ENCODE measurements at regions not wholly inside any gene's neighbourhood (a gene's known extent, or its start where the extent isn't known, plus 50 kb on each side); places are given as distances from the start of the nearest gene placed in this dataset.

DNA sequence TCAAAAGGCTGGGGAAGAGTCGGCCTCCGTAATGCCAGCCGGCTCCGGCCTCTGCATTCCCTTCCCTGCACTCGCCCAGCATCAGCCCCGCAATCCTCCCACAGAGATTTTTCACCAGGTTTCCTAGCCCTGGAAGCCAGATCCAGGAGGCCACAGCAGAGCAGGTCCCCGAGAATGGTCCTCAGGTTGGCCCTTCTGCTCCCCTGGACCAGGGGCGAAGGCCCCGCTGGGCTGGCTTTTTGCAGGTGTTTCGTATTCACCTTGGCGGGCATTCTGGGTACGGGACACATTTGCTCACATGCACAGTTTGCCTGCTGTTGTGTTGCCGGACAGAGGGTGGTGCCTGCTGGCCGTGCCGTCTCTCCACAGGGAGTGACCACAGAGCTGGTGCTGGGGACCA lies 309.5 kb downstream of the NDUFA10 start:
- TF ChIP-seq, protein P1, sequence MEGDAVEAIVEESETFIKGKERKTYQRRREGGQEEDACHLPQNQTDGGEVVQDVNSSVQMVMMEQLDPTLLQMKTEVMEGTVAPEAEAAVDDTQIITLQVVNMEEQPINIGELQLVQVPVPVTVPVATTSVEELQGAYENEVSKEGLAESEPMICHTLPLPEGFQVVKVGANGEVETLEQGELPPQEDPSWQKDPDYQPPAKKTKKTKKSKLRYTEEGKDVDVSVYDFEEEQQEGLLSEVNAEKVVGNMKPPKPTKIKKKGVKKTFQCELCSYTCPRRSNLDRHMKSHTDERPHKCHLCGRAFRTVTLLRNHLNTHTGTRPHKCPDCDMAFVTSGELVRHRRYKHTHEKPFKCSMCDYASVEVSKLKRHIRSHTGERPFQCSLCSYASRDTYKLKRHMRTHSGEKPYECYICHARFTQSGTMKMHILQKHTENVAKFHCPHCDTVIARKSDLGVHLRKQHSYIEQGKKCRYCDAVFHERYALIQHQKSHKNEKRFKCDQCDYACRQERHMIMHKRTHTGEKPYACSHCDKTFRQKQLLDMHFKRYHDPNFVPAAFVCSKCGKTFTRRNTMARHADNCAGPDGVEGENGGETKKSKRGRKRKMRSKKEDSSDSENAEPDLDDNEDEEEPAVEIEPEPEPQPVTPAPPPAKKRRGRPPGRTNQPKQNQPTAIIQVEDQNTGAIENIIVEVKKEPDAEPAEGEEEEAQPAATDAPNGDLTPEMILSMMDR (tag by site-specific recombination; IDR thresholded peaks at IDR 0.05), result no peak
- no peak for TF ChIP-seq ZNF768 (tag by site-specific recombination; IDR thresholded peaks at IDR 0.05)
- TF ChIP-seq, protein P2, sequence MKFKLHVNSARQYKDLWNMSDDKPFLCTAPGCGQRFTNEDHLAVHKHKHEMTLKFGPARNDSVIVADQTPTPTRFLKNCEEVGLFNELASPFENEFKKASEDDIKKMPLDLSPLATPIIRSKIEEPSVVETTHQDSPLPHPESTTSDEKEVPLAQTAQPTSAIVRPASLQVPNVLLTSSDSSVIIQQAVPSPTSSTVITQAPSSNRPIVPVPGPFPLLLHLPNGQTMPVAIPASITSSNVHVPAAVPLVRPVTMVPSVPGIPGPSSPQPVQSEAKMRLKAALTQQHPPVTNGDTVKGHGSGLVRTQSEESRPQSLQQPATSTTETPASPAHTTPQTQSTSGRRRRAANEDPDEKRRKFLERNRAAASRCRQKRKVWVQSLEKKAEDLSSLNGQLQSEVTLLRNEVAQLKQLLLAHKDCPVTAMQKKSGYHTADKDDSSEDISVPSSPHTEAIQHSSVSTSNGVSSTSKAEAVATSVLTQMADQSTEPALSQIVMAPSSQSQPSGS (tag by site-specific recombination; IDR thresholded peaks at IDR 0.05; ENCODE audit: low read depth), result no peak
- TF ChIP-seq ZNF473 (tag by site-specific recombination; IDR thresholded peaks at IDR 0.05), result no peak
- TF ChIP-seq ZNF138 (tag by site-specific recombination; IDR thresholded peaks at IDR 0.05; ENCODE audit: borderline replicate concordance), result no peak
- TF ChIP-seq, protein P3, sequence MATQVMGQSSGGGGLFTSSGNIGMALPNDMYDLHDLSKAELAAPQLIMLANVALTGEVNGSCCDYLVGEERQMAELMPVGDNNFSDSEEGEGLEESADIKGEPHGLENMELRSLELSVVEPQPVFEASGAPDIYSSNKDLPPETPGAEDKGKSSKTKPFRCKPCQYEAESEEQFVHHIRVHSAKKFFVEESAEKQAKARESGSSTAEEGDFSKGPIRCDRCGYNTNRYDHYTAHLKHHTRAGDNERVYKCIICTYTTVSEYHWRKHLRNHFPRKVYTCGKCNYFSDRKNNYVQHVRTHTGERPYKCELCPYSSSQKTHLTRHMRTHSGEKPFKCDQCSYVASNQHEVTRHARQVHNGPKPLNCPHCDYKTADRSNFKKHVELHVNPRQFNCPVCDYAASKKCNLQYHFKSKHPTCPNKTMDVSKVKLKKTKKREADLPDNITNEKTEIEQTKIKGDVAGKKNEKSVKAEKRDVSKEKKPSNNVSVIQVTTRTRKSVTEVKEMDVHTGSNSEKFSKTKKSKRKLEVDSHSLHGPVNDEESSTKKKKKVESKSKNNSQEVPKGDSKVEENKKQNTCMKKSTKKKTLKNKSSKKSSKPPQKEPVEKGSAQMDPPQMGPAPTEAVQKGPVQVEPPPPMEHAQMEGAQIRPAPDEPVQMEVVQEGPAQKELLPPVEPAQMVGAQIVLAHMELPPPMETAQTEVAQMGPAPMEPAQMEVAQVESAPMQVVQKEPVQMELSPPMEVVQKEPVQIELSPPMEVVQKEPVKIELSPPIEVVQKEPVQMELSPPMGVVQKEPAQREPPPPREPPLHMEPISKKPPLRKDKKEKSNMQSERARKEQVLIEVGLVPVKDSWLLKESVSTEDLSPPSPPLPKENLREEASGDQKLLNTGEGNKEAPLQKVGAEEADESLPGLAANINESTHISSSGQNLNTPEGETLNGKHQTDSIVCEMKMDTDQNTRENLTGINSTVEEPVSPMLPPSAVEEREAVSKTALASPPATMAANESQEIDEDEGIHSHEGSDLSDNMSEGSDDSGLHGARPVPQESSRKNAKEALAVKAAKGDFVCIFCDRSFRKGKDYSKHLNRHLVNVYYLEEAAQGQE (tag by site-specific recombination; IDR thresholded peaks at IDR 0.05), result no peak
- TF ChIP-seq KLF10 (tag by site-specific recombination; IDR thresholded peaks at IDR 0.05), result no peak
- TF ChIP-seq ZNF114 (tag by site-specific recombination; IDR thresholded peaks at IDR 0.05), result no peak
- TF ChIP-seq ZBTB7A (tag by site-specific recombination; IDR thresholded peaks at IDR 0.05; ENCODE audit: low read depth), result no peak
- no peak for TF ChIP-seq ZNF248 (tag by site-specific recombination; IDR thresholded peaks at IDR 0.05)
- TF ChIP-seq SALL2 (tag by site-specific recombination; IDR thresholded peaks at IDR 0.05; ENCODE audit: borderline replicate concordance), result no peak
- no peak for TF ChIP-seq ZNF239 (tag by site-specific recombination; IDR thresholded peaks at IDR 0.05)

Data from HEK293 (cell line).